Endodermal cell (in vitro differentiated cells): ENCODE measurements at regions not wholly inside any gene's neighbourhood (a gene's known extent, or its start where the extent isn't known, plus 50 kb on each side); places are given as distances from the start of the nearest gene placed in this dataset.

Source experiments
- DNase-seq: peaks from one replicate; pipeline ENCODE4 v3.0.0-alpha.2; 2017
- H3K27ac ChIP-seq: 2 replicates; pipeline ENCODE4 v1.5.1; 2013; ENCODE audit warnings: mild to moderate bottlenecking, low read depth, low read length, moderate library complexity
- H3K27me3 ChIP-seq: 2 replicates; pipeline ENCODE4 v1.6.1; 2013; ENCODE audit warnings: mild to moderate bottlenecking, low read length, moderate library complexity; ENCODE audit not compliant: insufficient read depth, control insufficient read depth, poor library complexity, severe bottlenecking
- H3K36me3 ChIP-seq: 2 replicates; pipeline ENCODE4 v1.7.0; 2013; ENCODE audit warnings: mild to moderate bottlenecking, low read length, moderate library complexity; ENCODE audit not compliant: control insufficient read depth, insufficient read depth
- H3K4me1 ChIP-seq: one replicate; pipeline ENCODE4 v1.7.0; 2013; ENCODE audit warnings: low read length; ENCODE audit not compliant: control insufficient read depth, insufficient read depth
- H3K4me3 ChIP-seq: 2 replicates; pipeline ENCODE4 v1.5.1; 2013; ENCODE audit warnings: mild to moderate bottlenecking, low read length, moderate library complexity
- H3K9ac ChIP-seq: 2 replicates; pipeline ENCODE4 v1.6.1; 2013; ENCODE audit warnings: mild to moderate bottlenecking, low read length, moderate library complexity; ENCODE audit not compliant: poor library complexity, severe bottlenecking; ENCODE audit errors: extremely low read depth
- H3K9me3 ChIP-seq: 2 replicates; pipeline ENCODE4 v1.6.1; 2013; ENCODE audit warnings: mild to moderate bottlenecking, low read length, moderate library complexity; ENCODE audit not compliant: control insufficient read depth
- H3K27ac Mint-ChIP-seq: 2 replicates; pipeline ENCODE4 v1.8.0; 2020; ENCODE audit warnings: mixed read lengths
- H3K27me3 Mint-ChIP-seq: 2 replicates; pipeline ENCODE4 v1.8.0; 2021; ENCODE audit warnings: mild to moderate bottlenecking, mixed read lengths; ENCODE audit not compliant: insufficient read depth
- H3K36me3 Mint-ChIP-seq: 2 replicates; pipeline ENCODE4 v1.8.0; 2020; ENCODE audit warnings: low read depth, mixed read lengths
- H3K4me1 Mint-ChIP-seq: 2 replicates; pipeline ENCODE4 v1.8.0; 2020; ENCODE audit warnings: mixed read lengths
- H3K4me3 Mint-ChIP-seq: 2 replicates; pipeline ENCODE4 v1.8.0; 2020; ENCODE audit warnings: mild to moderate bottlenecking, moderate library complexity, mixed read lengths
- H3K9me3 Mint-ChIP-seq: 2 replicates; pipeline ENCODE4 v1.8.0; 2020; ENCODE audit warnings: mild to moderate bottlenecking, mixed read lengths
- WGBS, 2 experiments: methylation state at CpG; one replicate each; pipeline versions ENCODE4 v1.1.5 to v1.1.7; 2013; ENCODE audit warnings: missing lambda C conversion rate in 2 of 2, mixed read lengths in 1 of 2; ENCODE audit not compliant: insufficient coverage in 1 of 2, insufficient read length in 1 of 2; 5-methylcytosine and 5-hydroxymethylcytosine counted together
- TF ChIP-seq, protein P1 (sequence below): fragments of 200-600 bp; sonication (generic); conservative IDR thresholded peaks from 2 replicates; pipeline ENCODE4 v1.5.0; 2021; ENCODE audit warnings: antibody characterized with exemption, mild to moderate bottlenecking

DNA sequence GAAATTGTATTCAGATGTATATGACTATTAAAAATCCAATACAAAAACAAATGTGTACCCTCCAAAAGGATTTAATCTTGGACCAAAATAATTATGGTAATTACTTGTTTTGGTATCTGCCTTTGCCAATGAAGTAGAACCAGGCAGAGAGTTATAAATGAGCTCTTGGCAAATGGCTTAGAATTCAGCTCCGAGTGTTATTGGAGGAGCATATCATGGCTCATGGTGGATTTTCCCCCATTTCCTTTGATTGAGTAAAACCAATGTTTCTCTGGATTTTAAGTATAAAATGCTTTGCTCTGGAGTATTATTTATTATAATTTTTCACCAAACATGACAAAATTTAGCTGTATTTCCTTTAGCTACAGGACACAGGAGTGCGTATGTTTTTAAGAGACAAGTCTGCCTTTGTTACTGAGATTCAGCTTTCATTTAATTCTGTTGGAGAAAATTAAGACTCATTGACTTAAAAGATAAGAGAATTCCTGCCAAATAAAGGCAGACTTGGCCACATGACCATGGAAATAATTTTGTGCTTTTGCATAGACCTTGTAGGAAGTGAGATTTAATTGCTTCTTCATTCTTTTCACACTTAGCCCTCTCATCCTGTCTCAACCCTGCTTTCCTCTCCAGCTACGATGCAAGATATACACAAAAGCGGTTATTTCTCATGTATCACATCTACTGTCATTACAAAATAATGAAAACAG, 281.0 kb upstream of the SOX11 start:
- WGBS, 2 experiments, result 91 to 100% methylated on average over 1 to 4 of the region's 4 CpGs
- H3K4me3 ChIP-seq, result no peak overlapping the region
- Mint-ChIP-seq H3K9me3 (peaks cover 4% of the 10 kb centered on the region), H3K4me3 (no peak overlapping the region), H3K27ac (no peak overlapping the region), H3K36me3 (no peaks in the 10 kb centered on the region), H3K27me3 (no peaks in the 10 kb centered on the region), H3K4me1 (peaks cover 4% of the 10 kb centered on the region)
- H3K9me3 ChIP-seq, result no peaks in the 10 kb centered on the region
- H3K9ac ChIP-seq, result no peak overlapping the region
- DNase-seq, result no peak
- no peaks in the 10 kb centered on the region for H3K36me3 ChIP-seq
- peak overlapping the region; percentile 83 for H3K27ac ChIP-seq
- peaks cover 2% of the 10 kb centered on the region for H3K4me1 ChIP-seq
- H3K27me3 ChIP-seq, result no peaks in the 10 kb centered on the region
- TF ChIP-seq, protein P1, sequence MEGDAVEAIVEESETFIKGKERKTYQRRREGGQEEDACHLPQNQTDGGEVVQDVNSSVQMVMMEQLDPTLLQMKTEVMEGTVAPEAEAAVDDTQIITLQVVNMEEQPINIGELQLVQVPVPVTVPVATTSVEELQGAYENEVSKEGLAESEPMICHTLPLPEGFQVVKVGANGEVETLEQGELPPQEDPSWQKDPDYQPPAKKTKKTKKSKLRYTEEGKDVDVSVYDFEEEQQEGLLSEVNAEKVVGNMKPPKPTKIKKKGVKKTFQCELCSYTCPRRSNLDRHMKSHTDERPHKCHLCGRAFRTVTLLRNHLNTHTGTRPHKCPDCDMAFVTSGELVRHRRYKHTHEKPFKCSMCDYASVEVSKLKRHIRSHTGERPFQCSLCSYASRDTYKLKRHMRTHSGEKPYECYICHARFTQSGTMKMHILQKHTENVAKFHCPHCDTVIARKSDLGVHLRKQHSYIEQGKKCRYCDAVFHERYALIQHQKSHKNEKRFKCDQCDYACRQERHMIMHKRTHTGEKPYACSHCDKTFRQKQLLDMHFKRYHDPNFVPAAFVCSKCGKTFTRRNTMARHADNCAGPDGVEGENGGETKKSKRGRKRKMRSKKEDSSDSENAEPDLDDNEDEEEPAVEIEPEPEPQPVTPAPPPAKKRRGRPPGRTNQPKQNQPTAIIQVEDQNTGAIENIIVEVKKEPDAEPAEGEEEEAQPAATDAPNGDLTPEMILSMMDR, result no peak

DNA sequence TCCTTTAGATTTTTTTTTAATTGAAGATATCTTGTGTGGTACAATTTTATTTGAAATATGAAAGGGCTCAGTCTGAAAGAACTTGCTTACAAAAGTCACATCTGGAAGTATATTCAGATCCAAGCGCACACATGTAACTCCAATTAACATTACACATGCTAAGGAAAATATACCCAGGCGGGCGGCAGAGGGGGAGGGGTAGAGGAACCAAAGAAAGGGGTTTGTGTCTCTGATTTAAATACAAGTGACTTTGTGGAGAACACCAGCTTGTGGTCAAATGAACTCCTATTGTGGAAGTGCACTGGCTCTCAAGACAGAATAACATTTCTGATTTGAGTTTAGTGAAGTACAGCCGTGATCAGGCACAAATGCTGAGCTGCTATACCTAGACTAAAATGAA, 280.2 kb upstream of the SOX11 start:
- no peak for DNase-seq
- H3K36me3 ChIP-seq, result no peaks in the 10 kb centered on the region
- H3K27me3 ChIP-seq, result no peaks in the 10 kb centered on the region
- 90 to 93% methylated on average over 1 to 4 of the region's 4 CpGs for WGBS, 2 experiments
- H3K36me3 Mint-ChIP-seq, result no peaks in the 10 kb centered on the region
- H3K4me3 ChIP-seq, result no peak overlapping the region
- H3K9me3 ChIP-seq, result no peaks in the 10 kb centered on the region
- no peaks in the 10 kb centered on the region for H3K9me3 Mint-ChIP-seq
- H3K27me3 Mint-ChIP-seq, result no peaks in the 10 kb centered on the region
- no peak overlapping the region for H3K9ac ChIP-seq
- H3K4me1 Mint-ChIP-seq, result peaks cover 4% of the 10 kb centered on the region
- H3K4me3 Mint-ChIP-seq, result no peak overlapping the region
- H3K27ac Mint-ChIP-seq, result no peak overlapping the region
- H3K27ac ChIP-seq, result peak overlapping the region; percentile 85
- peaks cover 2% of the 10 kb centered on the region for H3K4me1 ChIP-seq
- TF ChIP-seq, protein P1, result no peak

DNA sequence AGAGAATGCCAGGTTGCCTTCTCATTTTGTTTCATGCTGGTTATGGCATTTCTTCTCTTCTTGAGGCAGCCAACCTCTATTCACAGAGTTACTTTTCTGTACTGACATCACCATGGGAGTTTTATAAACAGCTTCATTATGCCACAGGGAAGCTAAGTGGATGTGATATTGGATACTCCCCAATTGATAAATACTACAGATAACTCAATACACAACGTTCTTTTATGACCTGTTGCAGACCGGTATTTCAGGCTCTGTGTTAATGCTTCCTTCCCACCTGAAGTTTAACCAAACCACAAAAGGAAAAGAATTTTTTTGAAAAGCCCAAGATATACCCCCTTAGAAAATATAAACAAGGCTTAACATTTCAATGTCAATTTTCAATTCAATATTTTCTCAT, 258.3 kb upstream of the SOX11 start:
- DNase-seq, result no peak
- no peak overlapping the region for H3K27ac ChIP-seq
- Mint-ChIP-seq H3K36me3 (no peaks in the 10 kb centered on the region), H3K4me1 (no peaks in the 10 kb centered on the region), H3K9me3 (no peaks in the 10 kb centered on the region), H3K27me3 (no peaks in the 10 kb centered on the region), H3K27ac (no peak overlapping the region), H3K4me3 (no peak overlapping the region)
- H3K4me3 ChIP-seq, result no peak overlapping the region
- 95 to 100% methylated on average over 2 of the region's 2 CpGs for WGBS, 2 experiments
- no peaks in the 10 kb centered on the region for H3K27me3 ChIP-seq
- H3K4me1 ChIP-seq, result no peaks in the 10 kb centered on the region
- no peaks in the 10 kb centered on the region for H3K36me3 ChIP-seq
- H3K9ac ChIP-seq, result no peak overlapping the region
- TF ChIP-seq, protein P1, result no peak
- H3K9me3 ChIP-seq, result no peaks in the 10 kb centered on the region
